Epithelial cell of proximal tubule (primary cell): ENCODE measurements at regions not wholly inside any gene's neighbourhood (a gene's known extent, or its start where the extent isn't known, plus 50 kb on each side); places are given as distances from the start of the nearest gene placed in this dataset.
"Not testable (repeated sequence)": the region's sequence is repeated elsewhere in the genome, so short reads cannot be mapped to it uniquely, and the experiment has no call there.

Experiments
- DNase-seq: peaks from one replicate; pipeline ENCODE4 v3.0.0-alpha.2; 2011; ENCODE audit warnings: low read depth
- H3K4me3 ChIP-seq: 2 replicates; pipeline ENCODE4 v1.5.1; 2011; ENCODE audit warnings: low read depth, mild to moderate bottlenecking, low read length
- CTCF ChIP-seq: conservative IDR thresholded peaks from 2 replicates; pipeline ENCODE4 v1.5.1; 2012; ENCODE audit warnings: low read depth, mild to moderate bottlenecking, low read length

GRCh38 chr20:53734006-53734688, 140.5 kb upstream of the ZNF217 start:
- TF ChIP-seq CTCF = no peak
- no peak overlapping the region for H3K4me3 ChIP-seq
- DNase-seq = no peak

GRCh38 chr20:53731595-53731994, 138.0 kb upstream of the ZNF217 start:
- no peak for TF ChIP-seq CTCF
- no peak for DNase-seq
- H3K4me3 ChIP-seq = no peak overlapping the region

GRCh38 chr20:53728359-53728758, 134.7 kb upstream of the ZNF217 start:
- no peak for DNase-seq
- TF ChIP-seq CTCF = no peak

GRCh38 chr20:53727239-53727638, 133.6 kb upstream of the ZNF217 start:
- not testable (repeated sequence) for H3K4me3 ChIP-seq, DNase-seq

More at GRCh38 chr20:53728359-53728758, 134.7 kb upstream of the ZNF217 start:
- no peak overlapping the region for H3K4me3 ChIP-seq

- H3K4me3 ChIP-seq = no peak overlapping the region
- DNase-seq = no peak
- TF ChIP-seq CTCF = no peak
These were observed 131.9 kb upstream of the ZNF217 start for GRCh38 chr20:53725575-53725970.

- no peak overlapping the region for H3K4me3 ChIP-seq
- DNase-seq = no peak
- TF ChIP-seq CTCF = no peak
These were observed 130.0 kb upstream of the ZNF217 start for GRCh38 chr20:53723621-53724020.

GRCh38 chr20:53723045-53723444, 129.4 kb upstream of the ZNF217 start:
- no peak for DNase-seq
- H3K4me3 ChIP-seq = no peak overlapping the region
- no peak for TF ChIP-seq CTCF
